Chondrocyte (in vitro differentiated cells): ENCODE measurements at regions not wholly inside any gene's neighbourhood (a gene's known extent, or its start where the extent isn't known, plus 50 kb on each side); places are given as distances from the start of the nearest gene placed in this dataset.

Experiments used
- DNase-seq: peaks from one replicate; pipeline ENCODE4 v3.0.0; 2021; ENCODE audit warnings: mixed read lengths, low spot score
- H3K27ac Mint-ChIP-seq: one replicate; pipeline ENCODE4 v1.8.0; 2021; ENCODE audit warnings: mild to moderate bottlenecking, moderate library complexity, mixed read lengths; ENCODE audit not compliant: unreplicated experiment
- H3K27me3 Mint-ChIP-seq: 2 replicates; pipeline ENCODE4 v1.8.0; 2021; ENCODE audit warnings: low read depth, mixed read lengths
- H3K36me3 Mint-ChIP-seq: 2 replicates; pipeline ENCODE4 v1.8.0; 2021; ENCODE audit warnings: low read depth, mixed read lengths
- H3K4me1 Mint-ChIP-seq: 2 replicates; pipeline ENCODE4 v1.8.0; 2021; ENCODE audit warnings: low read depth, mild to moderate bottlenecking, mixed read lengths
- H3K4me3 Mint-ChIP-seq: one replicate; pipeline ENCODE4 v1.8.0; 2021; ENCODE audit warnings: mild to moderate bottlenecking, moderate library complexity, mixed read lengths; ENCODE audit not compliant: unreplicated experiment
- H3K9me3 Mint-ChIP-seq: 2 replicates; pipeline ENCODE4 v1.8.0; 2021; ENCODE audit warnings: low read depth, mixed read lengths
- TF ChIP-seq, protein P1 (sequence below): fragments of 200-600 bp; sonication (generic); IDR thresholded peaks from 2 replicates; pipeline ENCODE4 v1.5.0; 2021; ENCODE audit warnings: antibody characterized with exemption, mild to moderate bottlenecking, moderate library complexity

DNA sequence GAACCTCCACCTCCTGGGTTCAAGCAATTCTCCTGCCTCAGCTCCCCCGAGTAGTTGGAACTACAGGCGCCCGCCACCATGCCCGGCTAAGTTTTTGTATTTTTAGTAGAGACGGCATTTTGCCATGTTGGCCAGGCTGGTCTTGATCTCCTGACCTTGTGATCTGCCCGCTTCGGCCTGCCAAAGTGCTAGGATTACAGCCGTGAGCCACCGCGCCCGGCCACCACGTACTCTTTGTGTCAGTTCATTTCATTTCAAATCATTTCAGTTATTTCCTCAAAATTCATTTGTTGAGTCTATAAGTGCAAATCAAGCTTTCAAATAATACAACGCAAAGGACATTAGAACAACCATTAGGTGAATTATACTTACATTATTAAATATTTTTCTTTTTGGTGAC is 943.8 kb downstream of the TYW1 start:
- no peak overlapping the region for H3K27ac Mint-ChIP-seq
- H3K36me3 Mint-ChIP-seq, result no peaks in the 10 kb centered on the region
- no peaks in the 10 kb centered on the region for H3K27me3 Mint-ChIP-seq
- DNase-seq, result no peak
- no peak overlapping the region for H3K4me3 Mint-ChIP-seq
- peaks cover 25% of the 10 kb centered on the region for H3K4me1 Mint-ChIP-seq
- TF ChIP-seq, protein P1, sequence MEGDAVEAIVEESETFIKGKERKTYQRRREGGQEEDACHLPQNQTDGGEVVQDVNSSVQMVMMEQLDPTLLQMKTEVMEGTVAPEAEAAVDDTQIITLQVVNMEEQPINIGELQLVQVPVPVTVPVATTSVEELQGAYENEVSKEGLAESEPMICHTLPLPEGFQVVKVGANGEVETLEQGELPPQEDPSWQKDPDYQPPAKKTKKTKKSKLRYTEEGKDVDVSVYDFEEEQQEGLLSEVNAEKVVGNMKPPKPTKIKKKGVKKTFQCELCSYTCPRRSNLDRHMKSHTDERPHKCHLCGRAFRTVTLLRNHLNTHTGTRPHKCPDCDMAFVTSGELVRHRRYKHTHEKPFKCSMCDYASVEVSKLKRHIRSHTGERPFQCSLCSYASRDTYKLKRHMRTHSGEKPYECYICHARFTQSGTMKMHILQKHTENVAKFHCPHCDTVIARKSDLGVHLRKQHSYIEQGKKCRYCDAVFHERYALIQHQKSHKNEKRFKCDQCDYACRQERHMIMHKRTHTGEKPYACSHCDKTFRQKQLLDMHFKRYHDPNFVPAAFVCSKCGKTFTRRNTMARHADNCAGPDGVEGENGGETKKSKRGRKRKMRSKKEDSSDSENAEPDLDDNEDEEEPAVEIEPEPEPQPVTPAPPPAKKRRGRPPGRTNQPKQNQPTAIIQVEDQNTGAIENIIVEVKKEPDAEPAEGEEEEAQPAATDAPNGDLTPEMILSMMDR, result no peak
- H3K9me3 Mint-ChIP-seq, result no peaks in the 10 kb centered on the region

DNA sequence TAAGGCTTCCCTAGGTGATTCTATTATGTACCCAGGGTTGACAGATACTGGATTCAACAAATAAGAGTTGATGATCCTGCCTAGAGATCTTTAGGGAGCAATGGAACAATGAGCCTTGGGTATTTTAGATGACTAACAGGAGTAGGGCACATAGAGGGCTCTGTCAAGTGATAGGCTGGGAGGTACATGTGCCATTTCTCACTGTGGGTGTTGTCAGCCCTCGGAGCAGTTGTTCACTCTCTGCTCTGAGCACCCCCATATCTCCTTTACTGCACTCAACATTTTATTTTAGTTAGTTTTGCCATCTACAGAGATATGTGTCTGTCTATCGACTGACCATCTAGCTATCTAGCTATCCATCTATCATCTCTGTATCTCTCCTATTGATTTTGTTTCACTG is 950.6 kb downstream of the TYW1 start:
- Mint-ChIP-seq H3K4me3 (no peak overlapping the region), H3K4me1 (no peaks in the 10 kb centered on the region), H3K9me3 (no peaks in the 10 kb centered on the region), H3K27ac (no peak overlapping the region), H3K36me3 (no peaks in the 10 kb centered on the region), H3K27me3 (no peaks in the 10 kb centered on the region)
- no peak for DNase-seq
- TF ChIP-seq, protein P1, result no peak

DNA sequence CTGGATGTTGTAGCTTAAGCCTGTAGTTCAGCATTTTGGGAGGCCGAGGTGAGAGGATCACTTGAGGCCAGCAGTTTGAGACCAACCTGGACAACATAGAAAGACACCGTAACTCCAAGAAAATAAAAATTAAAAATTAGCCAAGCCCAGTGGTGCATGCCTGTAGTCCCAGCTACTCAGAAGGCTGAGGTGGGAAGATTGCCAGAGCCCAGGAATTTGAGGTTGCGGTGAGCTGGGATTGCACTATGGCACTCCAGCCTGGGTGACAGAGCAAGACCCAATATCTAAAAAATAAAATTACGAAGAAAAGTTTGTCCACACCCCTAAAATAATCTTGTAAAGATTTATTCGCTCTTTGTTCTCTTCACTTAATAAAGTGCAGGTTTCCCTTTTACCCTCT is 951.0 kb downstream of the TYW1 start:
- Mint-ChIP-seq H3K27me3 (no peaks in the 10 kb centered on the region), H3K4me1 (no peaks in the 10 kb centered on the region), H3K9me3 (no peaks in the 10 kb centered on the region), H3K36me3 (no peaks in the 10 kb centered on the region), H3K27ac (no peak overlapping the region), H3K4me3 (no peak overlapping the region)
- no peak for DNase-seq
- TF ChIP-seq, protein P1, result no peak

DNA sequence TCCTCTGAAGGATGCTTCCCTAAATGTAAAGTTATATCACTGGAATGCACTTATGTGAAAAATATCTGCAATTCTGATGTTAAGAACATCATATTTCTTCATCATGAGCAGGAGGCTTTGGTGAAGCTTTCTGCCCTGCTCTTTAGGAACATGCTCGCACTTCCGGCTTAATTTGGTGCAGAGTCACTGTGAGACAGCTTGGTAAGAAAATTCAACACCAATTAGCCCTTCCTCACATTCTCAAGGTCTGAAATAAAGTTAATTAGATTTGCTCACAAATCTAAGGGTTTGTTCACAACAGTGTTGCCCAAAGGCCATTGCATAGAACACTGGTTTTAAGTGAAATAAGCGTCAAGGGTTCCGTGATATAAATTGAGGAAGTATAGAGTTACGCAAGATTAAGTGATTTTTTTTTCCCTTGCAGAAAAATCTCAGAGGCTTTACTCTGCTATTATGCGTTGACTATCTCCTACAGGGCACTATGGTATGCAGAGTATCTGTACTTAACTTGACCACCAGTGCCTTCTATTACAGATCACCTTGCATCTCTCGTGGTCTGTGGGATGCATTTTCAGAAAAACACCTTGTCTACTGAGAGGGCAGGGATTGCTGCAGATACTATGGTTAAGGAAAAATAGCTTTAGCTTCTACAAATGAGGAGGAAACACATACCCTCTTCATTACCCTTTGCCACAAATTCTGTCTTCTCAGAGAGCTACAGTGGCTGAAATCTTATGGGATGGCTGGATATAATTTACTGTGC is 953.9 kb downstream of the TYW1 start:
- TF ChIP-seq, protein P1, result no peak
- H3K9me3 Mint-ChIP-seq, result no peaks in the 10 kb centered on the region
- H3K27ac Mint-ChIP-seq, result no peak overlapping the region
- no peaks in the 10 kb centered on the region for H3K4me1 Mint-ChIP-seq
- H3K36me3 Mint-ChIP-seq, result no peaks in the 10 kb centered on the region
- no peaks in the 10 kb centered on the region for H3K27me3 Mint-ChIP-seq
- DNase-seq, result no peak
- no peak overlapping the region for H3K4me3 Mint-ChIP-seq

DNA sequence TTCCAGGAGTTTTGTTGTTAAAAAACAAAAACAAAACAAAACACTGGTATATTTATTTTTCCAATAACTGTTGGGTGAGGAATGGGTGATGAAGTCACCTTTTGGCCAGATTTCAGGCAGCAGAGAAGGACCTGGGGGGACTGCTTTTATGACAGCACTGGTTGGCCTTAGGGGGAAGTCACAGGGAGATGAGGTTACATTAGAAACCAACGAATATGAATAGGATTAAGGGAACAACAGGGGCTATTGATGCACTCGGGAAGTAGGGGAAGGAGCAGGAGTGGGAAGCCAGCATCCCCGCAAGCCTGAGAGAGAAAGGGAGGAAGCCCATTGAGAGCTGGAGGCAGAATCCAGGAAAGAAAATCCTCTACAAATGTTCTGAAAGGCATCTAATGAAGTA is 958.4 kb downstream of the TYW1 start:
- Mint-ChIP-seq H3K36me3 (no peaks in the 10 kb centered on the region), H3K27ac (no peak overlapping the region)
- no peak for DNase-seq

More for the DNA sequence above, 958.4 kb downstream of the TYW1 start:
- Mint-ChIP-seq H3K4me1 (no peaks in the 10 kb centered on the region), H3K9me3 (peaks cover 4% of the 10 kb centered on the region), H3K27me3 (no peaks in the 10 kb centered on the region), H3K4me3 (no peak overlapping the region)
- TF ChIP-seq, protein P1, result no peak
